ENCODE measurements at regions not wholly inside any gene's neighbourhood (a gene's known extent, or its start where the extent isn't known, plus 50 kb on each side); places are given as distances from the start of the nearest gene placed in this dataset.

DNA sequence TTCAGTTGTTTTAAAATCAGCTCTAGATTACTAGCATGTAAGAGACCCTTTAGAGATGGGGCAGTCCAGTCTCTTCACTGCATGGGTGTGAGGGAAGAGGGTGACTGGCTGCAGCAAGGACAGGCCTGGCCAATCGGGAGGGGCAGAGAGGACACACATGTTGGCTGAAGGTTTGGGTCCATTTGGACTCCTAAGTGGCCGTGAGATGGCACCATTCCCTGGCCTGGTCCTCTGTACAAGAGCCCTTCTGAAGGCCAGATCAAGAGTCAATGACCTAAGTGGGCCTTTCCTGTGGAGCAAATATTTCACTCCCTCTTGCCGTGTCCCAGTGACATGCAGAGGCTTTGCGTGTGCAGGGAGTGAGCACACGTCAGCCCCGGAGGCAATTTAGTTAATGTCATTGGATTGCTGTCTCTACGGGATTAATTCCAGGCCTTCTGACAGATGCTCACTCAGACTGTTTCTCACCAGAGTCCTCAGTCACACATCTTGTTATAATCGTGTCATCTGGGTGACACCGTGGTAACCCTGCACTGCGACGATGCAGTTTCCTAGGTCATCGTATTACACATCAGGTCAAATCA, 613.0 kb downstream of the NPHP4 start:
- no peak for DNase-seq (ENCODE audit: low spot score)

GRCh38 chr1:5376538-5377247, 615.5 kb downstream of the NPHP4 start:
- DNase-seq (ENCODE audit: low spot score), result no peak

DNA sequence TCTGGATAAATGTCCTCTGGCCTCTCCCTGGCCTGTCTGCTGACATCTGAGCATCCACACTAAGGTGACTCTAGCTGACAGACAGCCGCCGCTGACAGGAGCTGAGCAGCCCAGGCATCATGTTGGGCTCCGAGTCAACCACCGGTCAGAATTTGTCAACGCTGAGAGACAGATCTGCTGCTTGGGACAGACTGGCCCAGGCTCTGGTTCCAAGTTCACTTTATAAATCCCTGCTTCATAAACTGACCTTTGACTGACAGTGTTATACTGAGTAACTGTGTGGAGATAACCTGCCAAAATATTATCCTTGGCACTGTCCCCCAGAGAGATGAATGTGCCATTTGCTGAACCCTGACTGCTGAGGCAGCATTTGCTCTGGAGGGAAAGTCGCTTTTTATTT, 616.7 kb downstream of the NPHP4 start:
- no peak for DNase-seq (ENCODE audit: low spot score)

DNA sequence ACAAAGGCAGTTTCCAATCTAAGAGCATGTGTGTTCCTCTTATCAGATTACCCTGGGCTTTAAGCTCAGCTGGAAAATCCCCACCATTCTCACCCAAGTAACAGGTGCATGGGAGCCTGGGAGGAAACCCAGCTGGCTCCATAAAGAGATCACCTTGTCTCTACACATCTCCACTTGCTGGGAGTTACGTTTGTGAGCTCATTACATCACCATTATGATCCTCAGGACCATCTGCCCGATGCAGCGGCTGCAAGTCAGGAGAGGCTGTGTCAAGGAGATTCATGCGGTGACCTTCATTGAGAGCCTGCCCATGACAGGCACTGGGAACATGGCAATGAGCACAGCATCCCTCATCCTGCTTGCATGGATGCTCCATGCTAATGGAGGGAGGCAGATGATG, 618.0 kb downstream of the NPHP4 start:
- DNase-seq (ENCODE audit: low spot score), result no peak

GRCh38 chr1:5373281-5373680, 618.9 kb downstream of the NPHP4 start:
- DNase-seq (ENCODE audit: low spot score), result no peak

DNA sequence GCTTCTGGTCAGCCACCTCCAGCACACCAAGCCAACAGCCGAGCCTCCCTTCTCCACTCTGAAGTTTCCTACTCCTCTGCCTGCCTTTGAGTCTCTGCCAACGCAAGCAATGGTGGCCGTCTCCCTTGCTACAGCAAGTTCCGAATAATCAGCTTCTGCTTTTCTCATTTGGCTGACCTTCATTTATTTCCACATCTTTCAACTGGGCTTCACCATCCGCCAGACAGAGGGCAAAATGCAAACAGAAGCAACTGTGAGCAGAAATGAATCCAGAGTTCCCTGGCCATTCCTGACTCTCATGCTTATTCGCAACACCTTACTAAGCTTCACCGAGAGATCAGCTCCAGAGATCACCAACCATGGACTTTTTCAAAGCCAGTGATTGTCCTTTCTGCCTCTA, 621.0 kb downstream of the NPHP4 start:
- DNase-seq (ENCODE audit: low spot score), result no peak

GRCh38 chr1:5370311-5370710, 621.9 kb downstream of the NPHP4 start:
- no peak for DNase-seq (ENCODE audit: low spot score)

- DNase-seq (ENCODE audit: low spot score), result no peak
Observed at GRCh38 chr1:5369223-5369622, 623.0 kb downstream of the NPHP4 start.

DNA sequence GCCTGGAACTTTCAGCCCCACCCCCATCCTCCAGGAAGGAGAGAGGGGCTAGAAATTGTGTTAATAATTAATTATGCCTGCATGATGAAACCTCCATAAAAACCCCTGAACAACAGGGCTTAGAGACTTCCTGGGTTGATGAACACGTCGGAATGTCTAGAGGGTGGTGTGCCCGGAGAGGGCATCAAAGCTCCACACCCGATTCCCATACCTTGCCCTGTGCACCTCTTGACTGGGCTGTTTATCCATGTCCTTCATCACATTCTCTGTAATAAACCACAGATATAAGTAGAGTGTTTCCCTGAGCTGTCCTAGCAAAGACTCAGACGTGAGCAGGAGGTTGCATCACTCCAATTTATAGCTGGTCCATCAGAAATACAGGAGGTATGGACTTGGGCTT, 624.0 kb downstream of the NPHP4 start:
- no peak for DNase-seq (ENCODE audit: low spot score)

DNA sequence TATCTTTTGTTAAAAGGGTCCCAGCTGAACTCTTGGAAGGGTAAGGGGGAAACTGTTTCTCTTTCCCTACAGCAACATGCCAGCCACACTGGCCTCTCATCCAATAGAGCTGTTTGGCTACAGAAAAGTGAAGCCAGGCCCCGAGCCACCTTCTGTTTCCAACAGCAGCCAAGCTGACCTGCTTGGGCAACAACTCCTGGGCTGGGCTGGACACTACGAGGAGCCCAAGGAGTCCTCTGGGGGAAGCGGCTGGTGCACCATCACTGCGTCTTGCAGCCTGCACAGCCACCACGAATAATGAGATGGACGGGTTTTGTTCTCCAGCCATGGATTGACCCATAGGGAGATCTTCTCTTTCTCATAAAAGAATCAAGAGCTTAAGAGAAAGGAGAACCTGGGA, 624.9 kb downstream of the NPHP4 start:
- DNase-seq (ENCODE audit: low spot score), result no peak

DNA sequence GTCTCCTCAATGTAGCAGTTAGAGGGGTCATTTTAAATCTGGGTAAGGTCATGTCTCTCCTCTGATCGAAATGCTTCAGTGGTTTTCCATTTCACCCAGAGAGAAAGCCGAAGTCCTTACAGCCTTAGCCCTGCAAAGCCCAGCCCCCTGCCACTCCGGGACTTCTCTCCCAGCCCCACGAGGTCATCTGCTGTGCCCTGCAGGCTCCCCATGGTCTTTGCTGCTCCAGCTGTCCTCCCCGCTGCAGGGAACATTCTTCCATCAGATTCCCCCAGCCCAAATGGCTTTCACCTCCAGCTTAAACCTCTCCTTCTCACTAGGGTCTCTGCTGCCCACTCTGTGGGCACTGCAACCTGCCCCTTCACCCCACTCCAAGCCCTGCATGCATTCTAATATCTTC, 626.5 kb downstream of the NPHP4 start:
- DNase-seq (ENCODE audit: low spot score), result no peak

DNA sequence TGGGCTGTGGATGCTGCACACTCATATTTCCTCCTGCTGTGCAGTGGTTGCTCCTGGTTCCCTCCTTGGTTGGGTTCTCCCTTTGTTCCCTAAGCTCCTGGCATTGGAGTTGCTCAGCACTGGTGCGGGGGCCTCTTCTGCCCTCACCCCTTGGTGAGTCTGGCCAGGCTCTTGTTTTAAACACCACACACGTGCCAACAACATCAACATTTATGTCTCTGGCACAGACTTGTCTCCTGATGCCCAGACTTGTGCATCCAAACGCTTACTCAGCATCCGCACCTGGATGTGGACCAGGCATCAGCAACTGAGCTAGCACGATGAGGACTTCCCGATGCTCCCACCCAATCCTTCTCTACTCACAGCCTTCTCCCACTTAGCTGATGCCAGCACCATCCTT, 627.6 kb downstream of the NPHP4 start:
- no peak for DNase-seq (ENCODE audit: low spot score)

GRCh38 chr1:5354681-5355080, 637.5 kb downstream of the NPHP4 start:
- DNase-seq (ENCODE audit: low spot score), result no peak

- no peak for DNase-seq (ENCODE audit: low spot score)
Observed at GRCh38 chr1:5351366-5351765, 640.9 kb downstream of the NPHP4 start.

- DNase-seq (ENCODE audit: low spot score), result no peak
Observed at GRCh38 chr1:5349526-5349925, 642.7 kb downstream of the NPHP4 start.

- no peak for DNase-seq (ENCODE audit: low spot score)
Observed at GRCh38 chr1:5348732-5349465, 643.3 kb downstream of the NPHP4 start.

- DNase-seq (ENCODE audit: low spot score), result no peak
Observed at GRCh38 chr1:5347726-5348125, 644.5 kb downstream of the NPHP4 start.

DNA sequence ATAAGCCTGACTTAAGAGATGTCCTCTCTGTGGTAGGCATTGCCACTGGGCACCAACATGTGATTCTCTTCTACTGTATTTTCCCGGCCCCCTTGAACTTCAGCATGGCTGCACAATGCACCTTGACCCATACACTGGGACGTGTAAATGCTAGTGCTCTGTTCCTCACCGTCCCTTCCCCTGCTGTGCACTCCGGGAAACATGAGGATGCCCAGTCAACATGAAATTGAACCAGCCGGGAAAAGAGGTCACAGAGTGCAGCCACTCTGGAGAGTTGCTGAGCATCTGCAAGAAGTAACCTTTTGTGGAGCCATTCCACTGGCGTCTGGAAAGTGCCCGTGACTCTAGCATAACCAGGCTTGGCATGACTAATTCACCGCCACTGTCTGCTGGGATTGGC, 646.7 kb downstream of the NPHP4 start:
- DNase-seq (ENCODE audit: low spot score), result no peak

DNA sequence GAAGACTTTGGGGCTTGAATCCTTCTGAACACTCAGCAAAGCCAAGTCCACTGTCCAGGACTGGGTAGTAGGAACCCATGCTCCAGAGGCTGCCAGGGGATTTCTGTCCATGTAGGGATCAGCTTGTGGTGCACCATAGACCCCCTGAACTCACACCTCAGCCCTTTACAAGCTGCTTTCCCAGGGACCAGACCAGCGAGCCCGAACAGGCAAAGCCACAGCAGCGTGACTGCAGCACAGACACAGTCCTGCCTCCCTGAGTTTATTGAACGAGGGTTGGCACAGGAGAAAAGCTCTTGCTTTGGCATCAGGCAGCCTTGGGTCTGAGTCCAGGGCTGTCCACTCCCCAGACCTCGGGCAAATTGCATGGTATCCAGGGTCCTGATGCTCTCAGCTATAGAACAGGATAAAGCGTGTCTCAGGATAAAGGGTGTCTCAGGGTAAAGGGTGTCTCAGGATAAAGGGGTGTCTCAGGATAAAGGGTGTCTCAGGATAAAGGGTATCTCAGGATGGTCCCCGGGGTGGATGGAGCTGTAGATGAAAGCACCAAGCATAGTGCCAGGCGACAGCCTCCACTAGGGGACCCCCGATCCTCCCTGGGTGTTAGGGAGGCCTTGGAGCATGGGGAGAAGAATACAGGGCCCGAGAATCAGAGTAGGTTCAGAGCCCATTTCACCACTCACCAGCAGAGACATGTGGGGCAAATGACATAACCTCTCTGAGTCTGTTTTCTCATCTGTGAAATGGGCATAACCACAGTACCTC, 648.8 kb downstream of the NPHP4 start:
- no peak for DNase-seq (ENCODE audit: low spot score)

DNA sequence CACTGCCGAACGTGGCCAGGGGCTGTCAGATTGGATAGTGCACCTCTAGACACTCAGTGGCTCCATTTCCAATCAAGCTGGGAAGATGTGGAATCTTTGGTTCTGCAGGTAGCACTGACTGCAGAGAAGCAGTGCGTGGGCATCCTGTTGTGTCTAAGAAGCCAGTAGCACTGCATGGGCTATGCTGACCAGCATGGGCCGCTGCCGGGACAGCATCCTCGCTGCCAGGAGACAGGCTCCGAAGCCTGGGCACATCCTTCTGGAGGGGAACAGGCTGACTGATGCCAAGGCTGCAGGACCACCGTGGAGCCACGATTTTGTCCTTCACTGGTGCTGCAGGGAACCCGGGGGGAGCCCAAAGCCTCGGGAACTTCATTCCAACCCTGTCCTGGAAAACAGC, 649.4 kb downstream of the NPHP4 start:
- no peak for DNase-seq (ENCODE audit: low spot score)

DNA sequence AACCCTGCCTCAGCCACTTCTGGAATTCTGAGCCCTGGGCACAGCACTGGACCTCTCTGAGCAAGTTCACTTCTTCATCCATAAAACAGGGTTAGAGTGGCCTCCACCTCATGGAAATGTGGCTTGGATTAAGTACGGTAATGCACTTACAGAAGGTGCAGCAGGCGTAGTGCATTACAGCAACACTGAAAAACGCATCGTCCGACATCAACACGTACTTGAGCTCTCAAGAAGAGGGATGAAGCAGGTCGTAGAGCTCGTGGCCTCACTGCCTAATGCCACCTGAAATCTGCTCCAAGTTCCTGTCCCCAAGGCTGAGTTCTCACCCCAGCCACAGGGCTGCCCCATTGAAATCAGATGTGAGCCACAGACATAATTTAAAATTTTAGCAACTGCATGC, 650.1 kb downstream of the NPHP4 start:
- no peak for DNase-seq (ENCODE audit: low spot score)

GRCh38 chr1:5341471-5341870, 650.8 kb downstream of the NPHP4 start:
- no peak for DNase-seq (ENCODE audit: low spot score)
